Upper lobe of left lung (tissue), 6 donors: ENCODE measurements at regions not wholly inside any gene's neighbourhood (a gene's known extent, or its start where the extent isn't known, plus 50 kb on each side); places are given as distances from the start of the nearest gene placed in this dataset.

Source experiments
- ATAC-seq, 2 donors: fragments of 200-7000 bp; cut with Tn5 transposase; one replicate each; pipeline ENCODE4 v1.9.1; 2022; ENCODE audit warnings: mild to moderate bottlenecking in 2 of 2, moderate library complexity in 2 of 2; ENCODE audit not compliant: low FRiP score in 2 of 2
- DNase-seq, 2 donors: peaks; one replicate each; pipeline ENCODE4 v3.0.0-alpha.2; 2019 to 2020
- H3K27ac ChIP-seq, 4 donors: fragments of 200-600 bp; sonication (generic); one replicate each; pipeline ENCODE4 v1.5.1; 2016 to 2019
- H3K27me3 ChIP-seq, 4 donors: fragments of 200-600 bp; sonication (generic); one replicate each; pipeline ENCODE4 v1.5.1; 2017 to 2019
- H3K36me3 ChIP-seq, 4 donors: fragments of 200-600 bp; sonication (generic); one replicate each; pipeline ENCODE4 v1.5.1; 2016 to 2019
- H3K4me1 ChIP-seq, 4 donors: fragments of 200-600 bp; sonication (generic); one replicate each; pipeline ENCODE4 v1.5.1; 2018 to 2019
- H3K4me3 ChIP-seq, 4 donors: fragments of 200-600 bp; sonication (generic); one replicate each; pipeline ENCODE4 v1.5.1; 2017 to 2019; ENCODE audit warnings: mild to moderate bottlenecking in 2 of 4, moderate library complexity in 1 of 4
- H3K9me3 ChIP-seq, 4 donors: fragments of 200-600 bp; sonication (generic); one replicate each; pipeline ENCODE4 v1.5.1; 2018 to 2019
- CTCF ChIP-seq, 6 experiments: fragments of 450-650 bp in 4 of 6; fragments of 200-600 bp in 2 of 6; sonication (generic) in 2 of 6; IDR thresholded peaks; one replicate each; pipeline ENCODE4 v1.5.1; 2016 to 2019; ENCODE audit warnings: antibody characterized with exemption in 6 of 6
- EP300 ChIP-seq, 4 donors: sonication (generic); formaldehyde crosslinking; IDR thresholded peaks; one replicate each; pipeline ENCODE4 v1.5.1; 2017; ENCODE audit warnings: antibody characterized with exemption in 4 of 4, control low read depth in 2 of 4
- POLR2A ChIP-seq, 4 donors: fragments of 450-650 bp; IDR thresholded peaks; one replicate each; pipeline ENCODE4 v1.5.1; 2016 to 2017; ENCODE audit warnings: antibody characterized with exemption in 4 of 4, mild to moderate bottlenecking in 2 of 4
- POLR2AphosphoS5 ChIP-seq, 2 donors: sonication (generic); formaldehyde crosslinking; IDR thresholded peaks; one replicate each; pipeline ENCODE4 v1.5.1; 2017; ENCODE audit warnings: antibody characterized with exemption in 2 of 2
- WGBS, 2 donors: methylation state at CpG; one replicate each; pipeline ENCODE4 v1.1.5; 2017 to 2018; 5-methylcytosine and 5-hydroxymethylcytosine counted together
- donor health status: DM: no; HTN: no; CAD: no; lungs with moderate emphysema.
- donor health status: DM: no; HTN: yes; CAD: no; lungs with severe emphysema.

GRCh38 chr7:24197852-24198251 is 86.1 kb upstream of the NPY start:
- no peak overlapping the region for H3K4me3 ChIP-seq
- ATAC-seq (no peak), DNase-seq (no peak)
- no peak for TF ChIP-seq POLR2A (IDR thresholded peaks at IDR 0.05)
- no peak for TF ChIP-seq POLR2AphosphoS5 (IDR thresholded peaks at IDR 0.05)
- no peak for TF ChIP-seq EP300 (IDR thresholded peaks at IDR 0.05)
- no peak for TF ChIP-seq CTCF (IDR thresholded peaks at IDR 0.05)
- H3K4me1 ChIP-seq = no peaks in the 10 kb centered on the region
- H3K36me3 ChIP-seq = no peaks in the 10 kb centered on the region
- WGBS, 2 donors = 74 to 82% methylated on average over 4 of the region's 4 CpGs
- H3K27ac ChIP-seq = no peak overlapping the region
- H3K9me3 ChIP-seq = no peaks in the 10 kb centered on the region
- no peaks in the 10 kb centered on the region for H3K27me3 ChIP-seq

GRCh38 chr7:24199978-24200377 is 84.0 kb upstream of the NPY start:
- TF ChIP-seq EP300 (IDR thresholded peaks at IDR 0.05) = no peak
- TF ChIP-seq POLR2AphosphoS5 (IDR thresholded peaks at IDR 0.05) = no peak
- no peak for TF ChIP-seq POLR2A (IDR thresholded peaks at IDR 0.05)
- 100% methylated on average over 1 of the region's 1 CpG for WGBS, 2 donors
- DNase-seq (no peak), ATAC-seq (no peak)
- H3K9me3 ChIP-seq = no peaks in the 10 kb centered on the region
- H3K36me3 ChIP-seq = no peaks in the 10 kb centered on the region
- no peak overlapping the region for H3K27ac ChIP-seq
- no peaks in the 10 kb centered on the region for H3K4me1 ChIP-seq
- no peaks in the 10 kb centered on the region for H3K27me3 ChIP-seq
- H3K4me3 ChIP-seq = no peak overlapping the region

GRCh38 chr7:24200407-24200966 is 83.5 kb upstream of the NPY start:
- ATAC-seq = no peak
- no peaks in the 10 kb centered on the region for H3K9me3 ChIP-seq
- TF ChIP-seq CTCF (IDR thresholded peaks at IDR 0.05) (no peak), EP300 (IDR thresholded peaks at IDR 0.05) (no peak), POLR2A (IDR thresholded peaks at IDR 0.05) (no peak), POLR2AphosphoS5 (IDR thresholded peaks at IDR 0.05) (no peak)
- H3K27ac ChIP-seq = no peak overlapping the region
- no peak overlapping the region for H3K4me3 ChIP-seq
- no peaks in the 10 kb centered on the region for H3K27me3 ChIP-seq
- DNase-seq = no peak
- no peaks in the 10 kb centered on the region for H3K4me1 ChIP-seq
- WGBS, 2 donors = 80 to 84% methylated on average over 9 of the region's 9 CpGs
- H3K36me3 ChIP-seq = no peaks in the 10 kb centered on the region

GRCh38 chr7:24201226-24201625 is 82.8 kb upstream of the NPY start:
- DNase-seq (no peak), ATAC-seq (no peak)
- Histone ChIP-seq H3K4me3 (no peak overlapping the region), H3K9me3 (no peaks in the 10 kb centered on the region), H3K27ac (no peak overlapping the region), H3K36me3 (no peaks in the 10 kb centered on the region), H3K27me3 (no peaks in the 10 kb centered on the region), H3K4me1 (no peaks in the 10 kb centered on the region)
- WGBS, 2 donors = 41 to 53% methylated on average over 4 of the region's 4 CpGs
- no peak for TF ChIP-seq POLR2AphosphoS5 (IDR thresholded peaks at IDR 0.05)

- H3K9me3 ChIP-seq = no peaks in the 10 kb centered on the region
- no peaks in the 10 kb centered on the region for H3K4me1 ChIP-seq
- H3K36me3 ChIP-seq = no peaks in the 10 kb centered on the region
- WGBS, 2 donors = 85 to 92% methylated on average over 2 of the region's 2 CpGs
- TF ChIP-seq EP300 (IDR thresholded peaks at IDR 0.05) = no peak
- no peak for TF ChIP-seq POLR2AphosphoS5 (IDR thresholded peaks at IDR 0.05)
- TF ChIP-seq POLR2A (IDR thresholded peaks at IDR 0.05) = no peak
- no peak for TF ChIP-seq CTCF (IDR thresholded peaks at IDR 0.05)
- ATAC-seq (no peak), DNase-seq (no peak)
- no peak overlapping the region for H3K4me3 ChIP-seq
- no peak overlapping the region for H3K27ac ChIP-seq
- H3K27me3 ChIP-seq = no peaks in the 10 kb centered on the region
These were observed 71.9 kb upstream of the NPY start for GRCh38 chr7:24212073-24212472.

- Histone ChIP-seq H3K4me3 (no peak overlapping the region), H3K36me3 (no peaks in the 10 kb centered on the region), H3K9me3 (no peaks in the 10 kb centered on the region), H3K27ac (no peak overlapping the region), H3K4me1 (no peaks in the 10 kb centered on the region), H3K27me3 (no peaks in the 10 kb centered on the region)
- ATAC-seq (no peak), DNase-seq (peak in 1 of 2 donors; percentile 43)
- WGBS, 2 donors = 57 to 68% methylated on average over 1 to 2 of the region's 2 CpGs
- TF ChIP-seq CTCF (IDR thresholded peaks at IDR 0.05) (no peak), POLR2A (IDR thresholded peaks at IDR 0.05) (no peak), POLR2AphosphoS5 (IDR thresholded peaks at IDR 0.05) (no peak)
These were observed 70.7 kb upstream of the NPY start for GRCh38 chr7:24213311-24213710.
